ENCODE measurements at regions not wholly inside any gene's neighbourhood (a gene's known extent, or its start where the extent isn't known, plus 50 kb on each side); places are given as distances from the start of the nearest gene placed in this dataset.

DNA sequence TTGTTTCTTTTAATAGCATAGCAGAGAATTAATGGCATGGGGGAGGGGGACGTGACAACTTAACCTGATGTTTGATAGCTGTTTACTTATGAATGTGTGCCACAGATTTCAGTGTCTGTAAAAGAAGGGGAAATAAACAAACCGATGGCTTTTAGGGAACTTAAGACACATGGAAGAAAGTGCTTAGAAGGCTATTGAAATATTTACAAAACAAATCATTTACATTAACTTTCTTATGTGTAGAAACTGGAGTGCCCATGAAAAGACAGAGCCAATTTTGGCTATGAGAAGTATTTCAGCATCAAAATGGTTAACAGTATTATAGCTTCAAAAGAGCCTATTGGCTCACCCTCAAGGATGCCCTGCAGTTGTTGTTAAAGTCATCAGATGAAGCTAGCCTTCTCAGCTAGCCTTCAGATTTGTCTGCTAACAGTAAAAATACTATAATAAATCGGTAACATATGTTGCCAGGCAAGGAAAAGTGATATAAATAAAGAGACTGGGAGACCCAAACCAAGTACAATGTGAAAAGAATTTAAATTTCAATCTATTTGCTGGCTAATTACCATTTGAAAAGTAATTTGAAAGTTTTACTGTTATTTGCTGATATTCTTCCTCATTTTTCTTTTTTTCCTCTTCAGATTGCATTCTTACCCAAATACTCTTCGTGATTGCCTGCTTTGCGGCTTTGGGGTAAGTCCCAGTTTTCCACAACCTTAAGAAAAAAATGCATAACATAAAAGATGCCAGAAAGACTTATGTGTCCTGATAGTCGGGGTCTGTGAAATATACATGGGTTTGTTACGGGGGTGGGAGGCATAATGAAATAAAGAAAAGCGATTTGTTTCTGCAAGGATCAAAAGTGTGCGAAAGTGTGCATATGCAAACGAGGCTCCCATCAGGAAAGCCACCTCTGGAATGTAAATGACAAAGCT is 256.4 kb downstream of the MEIS1 start:
- no peak for DNase-seq (ENCODE audit: low spot score)

DNA sequence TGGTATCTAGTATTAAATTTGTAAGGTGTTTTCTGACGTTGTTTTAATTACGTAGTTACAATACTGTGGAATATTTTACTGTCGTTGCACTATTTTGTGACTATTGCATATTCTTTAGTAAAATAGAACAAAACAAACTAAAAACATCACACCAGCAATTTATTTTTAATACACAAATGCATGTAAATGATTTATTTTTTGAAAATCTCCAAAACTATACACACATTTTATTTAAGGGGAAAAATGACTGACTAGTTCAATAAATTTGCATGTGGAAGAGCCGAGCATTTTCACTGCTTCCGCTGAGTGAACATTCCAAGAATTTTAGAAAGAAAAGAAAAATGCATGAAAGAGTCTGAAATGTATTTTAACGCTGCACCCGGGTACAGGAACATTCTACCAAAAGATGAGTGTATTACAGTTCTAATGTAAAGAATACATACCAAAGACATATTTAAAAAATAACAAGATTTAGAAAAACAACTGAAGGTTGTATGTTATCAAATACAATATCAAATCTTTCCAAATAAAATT is 257.7 kb downstream of the MEIS1 start:
- DNase-seq (ENCODE audit: low spot score) = no peak

DNA sequence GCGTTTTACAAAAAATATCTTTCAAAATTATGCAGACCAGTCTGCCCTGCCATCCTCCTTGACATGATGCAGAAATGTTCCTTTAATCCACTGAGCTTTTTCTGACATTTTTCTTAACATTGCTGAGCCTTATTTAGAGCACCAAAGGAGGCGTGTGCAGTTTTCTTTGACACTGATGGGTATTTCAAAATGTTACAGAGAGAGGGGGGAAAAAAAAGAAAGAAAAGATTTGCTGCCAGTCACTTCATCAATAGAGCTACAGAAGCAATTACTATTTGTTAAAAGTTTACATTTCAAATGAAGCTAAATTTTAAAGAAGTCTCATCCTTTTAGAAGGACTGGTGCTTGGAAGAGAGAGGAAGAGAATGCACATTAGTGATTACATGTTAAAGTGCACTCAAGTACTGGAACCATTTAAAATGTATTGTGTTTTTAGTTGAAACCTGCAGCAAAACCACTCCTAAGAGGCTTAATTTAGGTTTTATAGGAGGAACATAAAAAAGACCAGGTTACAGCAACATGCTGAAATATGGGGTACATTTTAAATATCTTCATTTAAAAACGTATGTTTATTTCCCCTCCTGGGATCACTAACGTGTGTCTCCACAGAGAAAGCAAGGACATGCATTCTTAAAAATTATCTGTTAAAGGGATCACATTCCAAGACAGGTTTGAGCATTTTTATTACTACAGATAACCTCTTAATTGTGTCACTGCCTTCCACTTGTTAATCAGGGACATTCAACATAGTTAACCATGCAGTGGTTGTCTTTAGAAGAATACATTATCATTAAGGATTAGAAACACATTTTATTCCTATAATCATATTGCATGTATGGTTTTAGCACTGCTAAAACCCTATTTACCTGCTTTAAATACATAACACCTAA is 258.4 kb downstream of the MEIS1 start:
- no peak for DNase-seq (ENCODE audit: low spot score)

DNA sequence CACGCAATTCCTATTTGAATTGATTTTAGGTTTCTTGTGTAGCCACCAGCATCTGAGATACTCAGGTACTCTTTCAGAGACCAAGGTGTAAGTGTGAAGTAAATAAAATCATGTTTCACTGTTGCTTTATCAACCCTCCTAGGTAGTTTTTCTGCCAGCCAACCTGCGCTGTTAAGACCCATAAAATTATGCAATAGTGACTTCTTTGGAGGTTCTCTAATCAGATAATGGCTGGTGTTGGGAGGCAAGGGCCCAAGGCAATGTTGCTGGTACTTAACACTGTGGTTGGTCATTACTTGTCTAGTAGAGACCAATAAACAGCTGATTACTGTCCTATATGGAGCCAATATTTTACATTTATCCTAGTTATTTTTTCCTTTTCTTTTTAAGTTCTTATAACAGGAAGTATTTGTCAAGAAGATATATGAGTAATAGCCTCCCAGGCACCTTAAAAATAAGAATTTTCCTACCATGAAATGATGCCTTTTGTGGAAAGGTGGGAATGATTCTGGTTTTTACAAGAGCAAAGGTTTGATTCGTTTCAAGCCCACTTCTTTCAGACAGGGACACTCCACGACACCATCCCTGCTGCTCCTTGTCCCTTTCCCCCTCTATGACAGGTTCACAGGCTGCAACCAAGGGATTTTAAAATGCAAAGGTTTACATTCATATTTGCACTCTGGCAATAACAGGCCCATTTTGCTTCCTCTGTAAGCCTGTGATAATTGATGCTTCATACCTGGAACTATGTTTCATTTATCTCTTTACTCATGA is 259.3 kb downstream of the MEIS1 start:
- no peak for DNase-seq (ENCODE audit: low spot score)

DNA sequence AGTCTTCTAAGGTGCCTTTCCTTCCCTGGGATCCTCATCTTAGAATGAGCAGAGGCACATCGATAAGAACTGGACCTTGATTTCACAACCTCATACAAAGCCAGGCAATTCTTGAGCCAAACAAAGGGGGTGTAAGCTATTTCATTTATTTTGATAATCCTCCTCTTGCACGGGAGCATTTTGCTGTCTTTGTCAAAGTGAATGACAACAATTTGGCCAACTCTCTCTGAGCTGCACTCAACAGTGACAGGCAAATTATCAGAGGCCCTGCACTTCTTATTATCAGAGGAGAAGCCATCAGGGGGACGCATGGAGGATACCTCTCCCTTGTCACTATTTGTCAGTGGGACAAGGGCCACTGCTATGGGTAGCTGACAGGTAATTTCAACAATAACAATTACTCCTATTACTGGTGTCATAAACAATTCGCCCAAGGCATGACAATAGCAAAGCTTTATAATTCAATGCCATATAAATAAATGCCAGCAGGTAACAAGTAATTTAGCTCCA is 260.4 kb downstream of the MEIS1 start:
- no peak for DNase-seq (ENCODE audit: low spot score)

DNA sequence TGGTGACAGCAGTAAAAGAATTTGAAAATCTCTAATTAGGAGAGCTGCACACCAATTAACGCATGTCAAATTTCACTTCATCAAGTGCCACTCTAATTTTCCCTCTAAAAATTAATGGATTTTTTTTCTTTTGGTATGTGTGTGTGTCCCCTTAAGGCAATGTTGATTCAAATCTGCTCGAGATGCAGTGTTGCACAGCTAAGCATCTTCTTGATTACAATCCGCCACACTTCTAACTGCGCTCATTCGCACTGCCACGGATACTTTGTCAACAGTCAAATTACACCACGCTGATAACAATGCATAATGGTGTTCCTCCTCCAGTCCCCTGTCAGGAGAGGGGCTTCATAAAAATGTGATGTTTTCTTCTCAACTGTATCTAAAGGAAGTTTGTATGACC is 261.4 kb downstream of the MEIS1 start:
- no peak for DNase-seq (ENCODE audit: low spot score)

DNA sequence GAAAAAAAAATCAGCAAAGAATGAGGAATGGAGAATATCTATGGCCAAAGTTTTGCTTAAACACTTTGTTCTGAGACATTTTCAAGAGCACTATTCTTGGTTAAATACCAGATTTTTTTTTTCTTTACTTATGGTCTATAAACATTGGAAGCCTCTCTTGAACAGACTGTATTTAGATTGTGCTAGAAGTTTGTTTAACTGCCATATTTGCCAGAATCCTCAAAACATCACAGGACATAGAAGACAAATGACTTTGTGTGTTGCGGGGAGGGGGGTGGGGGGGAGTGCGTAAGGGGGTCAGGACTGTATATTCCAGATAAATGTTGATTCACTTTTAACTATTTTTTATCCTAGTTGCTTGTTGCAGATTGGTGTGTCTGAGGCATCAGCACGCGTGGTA is 262.0 kb downstream of the MEIS1 start:
- no peak for DNase-seq (ENCODE audit: low spot score)

DNA sequence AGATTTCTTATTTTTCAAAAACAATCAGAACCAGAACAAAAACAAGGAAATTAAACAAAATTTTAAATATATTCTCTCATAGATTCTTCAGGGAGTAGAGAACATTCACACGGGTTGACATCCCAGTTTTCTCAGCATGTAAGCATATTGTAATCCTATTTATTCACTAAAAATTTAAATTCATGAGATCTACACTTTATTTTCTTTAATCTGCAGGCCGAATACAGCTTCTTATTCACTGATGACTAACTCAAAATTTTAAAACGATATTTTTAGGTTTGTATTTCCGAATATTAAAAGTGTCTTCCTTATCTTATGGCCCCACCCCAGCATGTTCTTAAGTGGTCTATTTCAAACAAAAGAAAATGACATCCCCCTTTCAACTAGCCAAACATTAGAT is 262.4 kb downstream of the MEIS1 start:
- no peak for DNase-seq (ENCODE audit: low spot score)

DNA sequence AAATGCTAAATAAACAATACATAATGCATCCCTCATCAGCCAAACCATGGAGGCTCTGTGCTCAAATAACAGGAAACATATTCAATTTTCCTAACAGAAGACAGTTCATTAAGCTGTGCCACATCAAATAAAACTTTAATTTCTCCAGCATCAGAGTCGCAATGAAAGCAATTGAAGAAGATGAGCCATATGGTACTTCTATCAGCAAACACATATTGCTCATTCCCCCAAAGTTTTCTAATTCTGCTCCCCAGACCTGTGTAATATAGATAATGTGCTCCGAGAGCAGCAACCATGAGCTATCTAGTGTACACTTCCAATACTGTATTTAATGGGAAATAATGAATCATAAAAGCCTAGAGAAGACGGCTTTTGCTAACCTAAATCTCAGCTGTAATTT is 263.2 kb downstream of the MEIS1 start:
- no peak for DNase-seq (ENCODE audit: low spot score)

DNA sequence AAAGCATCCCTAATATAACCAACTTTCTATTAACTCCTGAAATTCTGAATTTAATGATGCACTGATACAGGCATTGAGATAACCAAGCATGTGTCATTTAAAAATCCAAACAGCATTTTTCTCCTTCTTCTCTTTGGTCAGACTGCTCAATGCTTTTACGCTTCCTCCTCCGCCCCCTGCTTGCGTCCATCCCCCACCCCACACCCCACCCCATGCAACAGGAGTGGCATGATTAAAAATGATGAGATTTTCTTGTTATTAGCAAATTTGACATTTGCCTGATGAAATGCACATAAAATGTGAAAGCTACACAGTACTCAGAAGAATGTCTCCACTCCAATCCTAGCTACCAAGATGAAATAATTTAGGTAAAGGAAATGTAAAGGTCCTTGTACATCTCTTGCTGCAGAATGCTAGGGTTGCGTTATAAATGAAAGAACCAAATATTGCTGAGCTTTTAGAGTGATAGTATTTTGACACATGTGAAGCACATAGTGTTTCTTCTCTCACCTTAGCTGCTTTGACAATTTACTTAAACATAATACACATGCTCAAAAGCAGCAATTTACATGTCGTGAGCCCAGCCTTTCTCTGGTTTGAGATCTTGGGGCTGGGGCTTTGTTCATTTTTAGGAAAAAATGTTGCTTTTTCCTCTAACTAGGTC is 263.8 kb downstream of the MEIS1 start:
- no peak for DNase-seq (ENCODE audit: low spot score)

DNA sequence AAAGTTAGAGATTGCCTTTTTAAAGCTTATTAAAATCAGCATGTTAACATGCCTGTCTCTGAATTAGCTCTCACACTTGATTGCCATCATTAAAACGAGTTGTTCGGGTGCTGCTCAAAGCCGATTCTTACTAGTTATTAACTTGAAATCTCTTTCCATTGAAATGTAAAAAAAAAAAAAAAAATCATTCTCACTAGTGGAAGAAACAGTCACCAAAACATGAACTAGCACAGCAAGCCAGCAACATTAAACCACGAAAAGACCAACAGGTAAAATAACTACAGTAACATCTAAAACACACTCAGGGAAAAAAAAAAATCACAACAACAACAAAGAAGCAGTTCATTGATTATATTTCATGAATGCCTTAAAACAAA is 264.5 kb downstream of the MEIS1 start:
- no peak for DNase-seq (ENCODE audit: low spot score)

DNA sequence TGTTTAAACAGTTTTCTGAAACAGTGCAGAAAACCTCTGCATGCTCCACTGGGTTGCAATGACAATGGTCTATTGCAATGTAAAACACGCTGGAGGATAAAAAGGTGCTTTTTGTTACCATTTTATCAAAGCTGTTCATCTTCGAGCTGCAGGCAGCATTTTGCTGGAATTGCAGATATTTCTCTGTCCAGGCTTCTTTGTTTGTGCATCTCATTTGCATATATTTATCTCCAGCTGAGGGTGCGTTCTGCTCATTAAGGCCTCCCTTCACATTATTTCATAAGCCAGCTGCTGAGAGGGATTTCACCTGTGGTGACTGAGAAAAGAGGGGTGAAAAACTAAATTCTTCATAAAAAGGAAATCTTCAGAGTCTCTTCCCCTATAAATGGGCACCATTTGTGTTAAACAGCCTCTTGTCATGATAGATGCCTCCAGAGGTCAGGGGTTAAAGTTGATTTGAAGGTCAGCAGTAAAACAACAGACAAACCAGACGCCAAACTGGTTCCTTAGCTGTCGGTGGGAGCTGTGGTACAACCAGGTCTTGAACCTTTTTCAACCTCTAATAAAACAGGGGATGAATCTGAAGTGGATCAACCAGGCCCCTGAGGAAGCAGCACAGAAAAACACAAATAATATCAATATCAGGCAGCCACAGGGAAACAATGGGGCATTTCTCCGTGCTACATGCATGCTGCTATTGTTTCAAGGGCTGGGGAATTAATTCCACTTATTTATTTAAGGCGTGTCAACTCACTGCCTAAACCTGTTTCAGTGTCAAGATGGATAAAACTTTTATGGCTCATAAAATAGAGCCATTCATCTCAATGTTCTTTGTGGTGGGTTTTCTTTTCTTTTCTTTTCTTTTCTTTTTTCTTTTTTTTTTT is 265.1 kb downstream of the MEIS1 start:
- DNase-seq (ENCODE audit: low spot score) = no peak

DNA sequence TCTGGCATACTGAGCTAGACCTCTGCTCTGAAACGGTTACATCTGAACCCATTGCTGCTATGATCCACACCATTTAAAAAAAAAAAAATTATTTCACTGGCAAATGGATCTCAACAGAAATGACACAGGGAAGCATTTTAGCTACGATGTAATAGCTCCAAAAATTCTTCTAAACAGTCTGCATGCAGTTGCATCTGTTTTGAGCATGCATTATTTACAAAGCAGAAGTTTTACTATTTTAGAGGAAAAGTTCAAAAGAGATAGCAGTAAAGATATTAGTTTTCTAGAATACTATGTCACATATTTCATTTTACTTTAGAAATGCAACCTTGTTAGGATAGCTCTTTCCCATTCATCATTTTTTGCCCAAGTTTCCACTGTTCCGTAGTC is 265.7 kb downstream of the MEIS1 start:
- no peak for DNase-seq (ENCODE audit: low spot score)

DNA sequence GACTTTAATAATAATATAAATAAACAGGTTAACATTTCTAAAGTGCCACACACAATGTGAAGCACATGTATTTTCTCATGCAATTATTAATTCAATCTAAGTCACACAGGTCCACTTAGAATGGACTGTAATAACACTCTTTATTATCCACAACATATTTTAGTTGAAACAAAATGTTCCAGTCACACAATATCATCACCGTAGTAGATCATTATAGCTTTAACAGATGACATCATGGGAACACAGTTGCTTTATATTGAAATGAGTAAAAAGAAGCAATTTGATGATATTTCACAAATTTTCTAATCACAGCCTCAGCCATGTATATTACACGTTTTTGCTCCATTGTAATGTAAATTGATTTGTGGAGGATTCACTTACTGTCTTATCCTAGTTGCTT is 266.3 kb downstream of the MEIS1 start:
- DNase-seq (ENCODE audit: low spot score) = no peak

DNA sequence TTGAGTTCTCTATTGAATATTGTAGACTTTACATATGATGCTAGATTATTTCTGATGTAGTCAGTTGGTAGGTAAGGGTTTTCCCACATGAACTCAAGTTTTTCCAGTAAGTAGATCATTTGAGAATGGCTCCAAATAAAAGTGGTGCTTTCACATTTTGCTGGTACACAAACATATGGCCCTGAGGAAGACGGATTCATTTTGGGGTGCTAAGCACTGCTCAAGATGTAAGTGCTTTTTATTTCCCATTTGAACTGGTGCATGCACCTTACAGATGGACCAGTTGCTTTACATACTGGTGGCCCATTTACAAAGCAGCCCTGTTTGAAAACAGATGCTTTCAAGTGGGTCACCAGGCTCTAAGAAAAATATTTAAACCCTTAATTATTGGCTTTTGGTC is 266.7 kb downstream of the MEIS1 start:
- no peak for DNase-seq (ENCODE audit: low spot score)

DNA sequence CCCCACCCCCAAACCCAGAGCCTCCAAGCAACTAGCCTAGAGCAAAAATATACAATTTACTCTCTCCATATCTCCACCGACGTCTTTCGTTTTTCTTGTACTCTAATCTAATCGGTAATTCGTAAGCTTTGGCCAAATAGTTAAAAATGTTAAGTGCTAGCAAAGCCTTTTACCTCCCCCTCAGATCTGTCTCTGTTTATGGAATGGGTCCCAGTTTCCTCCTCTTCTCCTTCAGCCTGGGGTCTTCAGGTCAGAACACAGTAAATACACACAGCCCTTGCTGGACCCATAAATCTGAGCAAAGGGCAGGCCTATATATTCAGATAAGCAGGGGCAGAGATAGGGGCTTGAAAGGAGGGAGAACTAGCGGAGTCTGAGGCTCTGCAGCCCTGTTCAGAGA is 267.4 kb downstream of the MEIS1 start:
- DNase-seq (ENCODE audit: low spot score) = no peak

DNA sequence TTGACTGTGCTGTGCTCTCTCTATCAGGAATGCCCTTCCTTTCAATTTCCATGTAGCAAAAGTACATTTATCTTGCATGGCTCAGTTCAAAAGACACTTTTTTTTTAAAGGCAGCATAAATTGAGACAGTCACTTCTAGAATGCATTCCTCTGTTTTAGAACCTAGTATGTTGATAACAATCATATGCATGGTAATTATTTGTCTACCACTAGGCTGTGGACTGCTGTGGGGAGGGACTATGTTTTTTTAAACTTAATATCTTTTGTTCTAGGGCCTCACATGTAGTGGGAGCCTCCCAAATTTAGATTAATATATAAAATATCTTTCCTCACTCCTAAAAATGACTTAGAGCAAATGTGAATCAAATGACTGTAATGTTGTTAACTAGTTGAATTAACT is 269.9 kb downstream of the MEIS1 start:
- peak; percentile 9 for DNase-seq (ENCODE audit: low spot score)

DNA sequence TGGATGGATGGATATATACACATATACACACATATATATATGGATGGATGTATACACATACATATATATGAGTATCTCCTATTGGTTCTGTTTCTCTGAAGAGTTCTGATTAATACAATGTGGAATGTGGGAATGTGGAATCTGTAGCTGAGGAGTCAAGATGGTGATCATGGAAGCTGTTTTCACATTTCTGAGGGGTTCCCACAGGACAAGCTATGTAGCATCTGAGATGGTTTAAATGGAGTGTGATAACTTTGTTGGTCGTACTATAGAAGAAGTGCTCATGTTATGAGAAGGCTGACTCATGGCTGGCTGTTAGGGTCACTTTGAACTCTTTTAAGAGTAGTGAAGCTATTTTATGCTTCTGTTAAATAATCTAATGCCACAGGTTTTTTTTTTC is 279.7 kb downstream of the MEIS1 start:
- DNase-seq (ENCODE audit: low spot score) = no peak

DNA sequence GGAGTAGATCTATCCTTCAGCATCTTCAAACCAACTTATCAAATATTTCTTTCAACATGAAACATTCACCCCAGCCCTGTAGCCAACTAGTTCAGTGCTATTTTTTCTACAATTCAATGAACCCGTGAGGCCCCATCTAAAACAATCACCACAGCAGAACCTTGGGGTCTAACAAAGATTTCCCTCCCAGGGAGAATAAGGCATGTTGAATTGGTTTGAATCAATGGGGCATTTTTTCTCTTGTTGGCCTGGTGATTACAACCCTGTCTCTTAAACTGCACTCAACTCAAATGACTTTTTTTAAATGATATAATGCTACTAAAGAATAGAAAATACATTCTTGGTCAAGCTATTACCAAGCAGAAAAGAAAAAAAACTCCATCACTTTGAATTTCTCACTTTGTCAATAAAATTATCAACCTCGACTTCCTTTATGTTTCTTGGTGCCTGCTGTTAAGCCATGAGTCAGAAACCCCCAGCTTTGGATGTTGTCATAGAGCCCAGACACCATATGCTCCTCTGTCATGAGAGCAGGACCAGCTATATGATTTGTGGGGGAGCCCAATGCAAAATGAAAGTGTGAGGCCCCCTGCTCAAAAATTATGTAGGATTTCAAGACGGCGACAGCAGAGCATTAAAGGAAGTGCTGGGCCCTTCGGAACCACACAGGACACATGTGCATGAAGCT is 282.4 kb downstream of the MEIS1 start:
- no peak for DNase-seq (ENCODE audit: low spot score)

DNA sequence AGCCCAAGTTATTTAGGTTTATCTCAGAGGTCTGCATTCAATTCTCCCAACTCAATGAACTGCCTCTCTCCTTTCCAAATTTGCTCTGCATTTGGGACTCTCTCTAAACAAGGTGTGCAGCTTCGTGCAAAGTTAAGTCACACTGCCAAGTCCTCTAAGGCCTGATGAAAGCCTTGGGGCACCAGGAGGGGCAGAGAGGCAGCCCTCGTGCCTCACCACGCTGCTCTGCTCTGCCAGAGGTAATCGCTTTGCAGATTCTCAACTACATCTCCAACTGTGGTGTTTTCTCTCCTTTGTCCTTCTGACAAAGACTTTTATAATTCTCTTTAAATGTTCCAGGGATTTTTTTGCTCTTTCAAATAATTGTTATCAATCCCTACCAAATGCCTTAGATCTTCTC is 283.0 kb downstream of the MEIS1 start:
- no peak for DNase-seq (ENCODE audit: low spot score)
